D721Med (cell line): ENCODE measurements at regions not wholly inside any gene's neighbourhood (a gene's known extent, or its start where the extent isn't known, plus 50 kb on each side); places are given as distances from the start of the nearest gene placed in this dataset.
"Not testable (repeated sequence)": the region's sequence is repeated elsewhere in the genome, so short reads cannot be mapped to it uniquely, and the experiment has no call there.

Experiments
- DNase-seq: peaks from one replicate; pipeline ENCODE4 v3.0.0; 2011; ENCODE audit warnings: low spot score; ENCODE audit not compliant: insufficient read length
- FAIRE-seq: peaks from 2 replicates; lab custom pipeline; 2011; peaks lifted over from hg19 to GRCh38; lab: Jason Lieb, UNC
- CTCF ChIP-seq: IDR thresholded peaks from 2 replicates; pipeline ENCODE4 v1.5.1; 2012; ENCODE audit warnings: mild to moderate bottlenecking, control low read depth; ENCODE audit not compliant: insufficient read depth; ENCODE audit errors: missing control alignments

- not testable (repeated sequence) for DNase-seq, FAIRE-seq
These were observed 954.7 kb upstream of the DEFB115 start for GRCh38 chr20:30302786-30303185.

- DNase-seq = not testable (repeated sequence)
These were observed 947.5 kb upstream of the DEFB115 start for GRCh38 chr20:30309938-30310337.

DNA sequence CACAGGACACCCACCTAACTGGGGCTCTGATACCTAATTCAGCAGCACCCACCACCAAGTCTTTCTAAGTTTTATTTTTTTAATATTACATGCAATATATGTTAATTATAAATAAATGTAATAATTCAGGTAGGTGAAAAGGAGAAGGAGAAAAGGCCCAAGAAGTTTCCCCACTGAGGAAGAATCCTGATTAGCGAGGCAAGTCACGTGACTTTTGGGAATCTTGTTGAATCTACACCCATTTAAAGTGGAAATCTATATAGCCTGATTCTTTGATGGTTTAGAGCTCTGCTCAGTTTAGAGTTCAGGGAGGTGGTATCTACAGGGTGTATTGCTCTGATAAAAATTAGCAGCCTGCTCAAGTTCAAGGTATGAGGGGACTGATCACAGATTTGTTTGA, 947.1 kb upstream of the DEFB115 start:
- FAIRE-seq, DNase-seq: not testable (repeated sequence)

More at GRCh38 chr20:30309938-30310337, 947.5 kb upstream of the DEFB115 start:
- not testable (repeated sequence) for FAIRE-seq

- FAIRE-seq, DNase-seq: not testable (repeated sequence)
These were observed 945.2 kb upstream of the DEFB115 start for GRCh38 chr20:30312220-30312619.

DNA sequence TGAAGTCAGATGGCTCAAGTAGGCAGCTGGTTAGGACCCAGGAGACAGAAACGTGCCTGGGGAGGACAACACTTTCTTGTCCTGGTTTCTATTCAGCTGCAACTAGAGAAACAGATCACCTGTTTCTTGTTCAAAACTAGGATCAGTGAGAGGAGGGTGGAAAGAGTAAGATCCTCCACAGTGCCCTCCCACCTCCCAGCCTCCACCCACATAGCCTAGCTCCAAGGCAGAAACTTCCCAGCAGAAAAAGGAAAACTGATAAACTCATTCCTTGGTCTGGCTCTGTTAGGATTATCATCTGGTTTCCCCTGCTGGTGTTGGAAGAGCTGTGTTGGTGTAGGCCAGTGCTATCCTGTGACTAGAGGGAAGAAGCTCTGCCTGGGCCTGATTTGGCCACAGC, 943.8 kb upstream of the DEFB115 start:
- not testable (repeated sequence) for DNase-seq, FAIRE-seq

- not testable (repeated sequence) for DNase-seq, FAIRE-seq
These were observed 941.4 kb upstream of the DEFB115 start for GRCh38 chr20:30316063-30316462.

DNA sequence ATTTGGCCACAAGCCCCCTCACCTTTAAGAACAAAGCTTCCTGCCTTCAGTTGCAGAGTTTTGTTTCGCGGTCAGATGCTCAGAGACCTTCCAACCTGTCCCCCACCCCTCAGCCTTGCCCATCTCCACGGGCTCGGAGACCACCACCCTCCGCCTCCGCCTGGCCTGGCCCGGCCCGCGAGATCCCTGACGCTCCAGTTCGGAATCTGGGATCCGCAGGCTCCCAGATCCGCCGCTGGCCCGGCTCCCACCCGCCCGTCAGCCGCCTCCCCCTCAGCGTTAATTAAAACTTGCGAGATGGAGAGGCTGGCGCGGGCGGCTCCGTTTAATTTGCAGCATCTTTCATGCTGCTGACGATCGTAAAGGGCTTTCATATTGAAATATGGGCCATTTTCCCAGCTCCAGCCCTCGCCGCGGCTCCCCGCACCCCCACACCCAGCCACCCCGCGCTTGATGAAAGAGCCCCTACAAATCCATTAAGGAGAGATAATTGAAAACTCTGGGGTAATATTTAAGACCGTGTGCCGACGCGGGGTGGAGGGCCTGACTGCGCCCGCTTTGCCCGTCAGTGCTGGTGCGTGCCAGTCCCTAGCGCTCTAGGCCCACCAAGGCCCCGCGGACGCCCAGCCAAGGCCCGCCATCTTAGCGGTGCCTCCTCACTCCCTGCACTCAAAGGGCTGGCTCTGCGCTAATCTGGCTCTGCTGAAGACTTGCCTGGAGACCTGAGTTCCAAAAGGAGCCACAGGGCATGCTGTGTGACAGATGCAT, 940.7 kb upstream of the DEFB115 start:
- not testable (repeated sequence) for DNase-seq, FAIRE-seq

DNA sequence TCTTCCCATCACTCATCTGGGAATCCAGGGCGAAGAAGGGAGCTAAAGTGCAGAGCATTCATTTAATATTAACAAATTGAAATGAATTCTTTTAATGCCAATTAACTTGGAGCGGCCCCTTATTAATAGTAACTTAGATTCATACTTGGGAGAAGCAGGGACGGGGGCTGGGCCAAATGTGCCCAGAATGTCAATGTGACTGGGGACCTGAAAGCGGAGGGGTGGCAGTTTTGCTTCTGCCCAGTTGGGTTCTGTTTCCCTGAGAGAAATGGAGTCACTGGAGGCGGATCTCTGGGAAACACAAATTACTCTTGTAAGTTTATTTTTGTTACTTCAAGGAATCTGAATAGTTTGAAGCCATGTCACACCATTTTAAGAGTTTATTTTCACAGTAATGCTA, 923.7 kb upstream of the DEFB115 start:
- not testable (repeated sequence) for DNase-seq, FAIRE-seq

DNA sequence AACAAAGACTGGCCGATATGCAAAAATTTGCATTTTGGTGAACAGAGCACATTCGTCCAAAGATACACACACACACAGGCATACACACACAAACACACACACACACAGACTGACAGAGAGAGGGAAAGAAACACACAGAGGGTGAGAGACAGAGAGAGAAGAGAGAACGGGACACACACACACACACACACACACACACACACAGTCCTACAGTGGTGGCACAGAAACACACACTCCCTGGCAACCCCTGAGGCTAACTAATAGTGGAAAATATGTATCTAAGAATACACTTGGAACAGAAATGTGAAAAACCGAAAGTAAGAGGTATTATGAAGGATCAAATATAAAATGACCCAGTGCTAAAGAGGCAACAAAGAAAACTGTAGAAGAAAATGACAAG, 919.9 kb upstream of the DEFB115 start:
- not testable (repeated sequence) for DNase-seq, FAIRE-seq

GRCh38 chr20:30348932-30349331, 908.5 kb upstream of the DEFB115 start:
- FAIRE-seq, DNase-seq: not testable (repeated sequence)

DNA sequence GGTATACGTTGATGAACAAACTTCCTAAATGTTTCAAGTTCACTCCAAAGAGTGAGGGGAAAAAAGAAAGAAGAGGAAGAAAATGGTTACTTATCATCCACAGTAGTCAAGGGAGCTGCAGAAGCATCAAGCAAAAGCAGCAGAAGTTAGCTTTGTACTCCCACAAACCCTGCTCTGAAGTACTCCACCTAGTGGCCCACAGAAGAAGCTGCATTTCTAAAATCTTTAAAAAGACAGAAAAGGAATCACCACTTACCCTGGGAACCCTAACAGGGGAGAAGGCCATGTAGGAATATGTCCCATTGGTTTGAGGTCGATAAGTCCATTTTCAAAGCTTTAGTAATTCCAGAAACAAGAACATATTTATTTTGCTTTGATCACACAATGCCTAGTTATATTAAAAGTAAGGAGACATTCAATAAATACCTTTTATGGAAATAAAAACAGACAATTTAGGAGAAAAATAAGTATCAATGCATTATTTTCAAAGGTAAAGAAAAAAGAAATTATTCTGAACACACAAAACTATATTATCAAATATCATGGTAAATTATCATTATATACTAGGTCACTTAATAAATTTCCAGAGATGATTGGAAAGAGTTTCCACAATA, 900.5 kb upstream of the DEFB115 start:
- not testable (repeated sequence) for DNase-seq, FAIRE-seq
- TF ChIP-seq CTCF = peak; percentile 28

DNA sequence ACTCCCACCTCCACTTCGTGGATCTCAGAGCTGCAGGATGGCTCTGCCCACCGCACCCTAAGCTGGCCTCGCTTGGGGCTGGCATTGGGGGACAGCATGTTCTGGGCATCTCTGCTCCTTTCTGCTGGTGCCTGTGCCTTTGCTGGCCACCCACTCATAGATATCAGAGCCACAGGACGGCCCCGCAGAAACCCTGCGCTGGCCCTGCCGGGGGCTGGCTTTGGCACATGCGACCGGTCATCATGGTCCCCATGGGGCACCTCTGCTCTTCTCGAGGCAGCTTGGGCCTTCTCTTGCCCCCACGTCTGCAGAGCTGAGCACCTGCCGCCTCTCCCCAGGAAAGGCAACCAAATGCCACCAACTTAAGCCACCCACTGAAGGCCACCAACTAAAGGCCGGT, 895.7 kb upstream of the DEFB115 start:
- not testable (repeated sequence) for DNase-seq

GRCh38 chr20:30376430-30376766, 881.1 kb upstream of the DEFB115 start:
- not testable (repeated sequence) for FAIRE-seq, DNase-seq

More for the DNA sequence above, 895.7 kb upstream of the DEFB115 start:
- FAIRE-seq = not testable (repeated sequence)
